Activated CD8-positive, alpha-beta memory T cell treated with anti-CD3 and anti-CD28 coated beads for 36 hours (primary cell): ENCODE measurements at regions not wholly inside any gene's neighbourhood (a gene's known extent, or its start where the extent isn't known, plus 50 kb on each side); places are given as distances from the start of the nearest gene placed in this dataset.

Experiments
- CTCF ChIA-PET: fragments of 350-600 bp; sonication (Branson Sonifier 250); formaldehyde crosslinking; loops from one replicate; lab custom pipeline; 2021; ENCODE audit warnings: antibody characterized with exemption; lab: Charles Lee
- POLR2A ChIA-PET: fragments of 350-600 bp; sonication (Branson Sonifier 250); formaldehyde crosslinking; loops from one replicate; lab custom pipeline; 2021; ENCODE audit warnings: antibody characterized with exemption; lab: Charles Lee

GRCh38 chr5:61596265-61596664 lies 264.2 kb downstream of the ZSWIM6 start:
- CTCF ChIA-PET, result no interaction called here
- POLR2A ChIA-PET, result no interaction called here

GRCh38 chr5:61597684-61598083 lies 265.6 kb downstream of the ZSWIM6 start:
- CTCF ChIA-PET, result no interaction called here
- POLR2A ChIA-PET, result no interaction called here

DNA sequence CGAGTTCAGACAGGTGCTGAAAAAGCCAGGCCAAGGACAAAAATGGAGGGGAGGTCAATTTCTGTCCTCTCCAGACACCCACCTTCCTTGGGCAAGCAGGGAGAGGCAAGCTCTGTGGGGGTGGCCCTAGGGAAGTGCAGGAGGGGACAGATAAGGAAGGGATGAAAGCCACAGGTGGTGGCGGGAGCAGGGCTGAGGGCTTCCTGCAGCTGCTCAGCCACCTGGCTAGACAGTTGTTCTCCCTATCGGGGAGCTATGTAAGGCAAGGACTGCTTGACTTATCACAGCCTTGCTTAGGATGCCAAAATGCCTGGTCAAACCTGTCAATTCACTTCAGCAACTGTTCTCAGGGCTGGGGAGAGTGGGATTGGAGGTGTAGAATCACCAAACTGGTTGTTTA lies 266.1 kb downstream of the ZSWIM6 start:
- ChIA-PET CTCF (no interaction called here), POLR2A (no interaction called here)

DNA sequence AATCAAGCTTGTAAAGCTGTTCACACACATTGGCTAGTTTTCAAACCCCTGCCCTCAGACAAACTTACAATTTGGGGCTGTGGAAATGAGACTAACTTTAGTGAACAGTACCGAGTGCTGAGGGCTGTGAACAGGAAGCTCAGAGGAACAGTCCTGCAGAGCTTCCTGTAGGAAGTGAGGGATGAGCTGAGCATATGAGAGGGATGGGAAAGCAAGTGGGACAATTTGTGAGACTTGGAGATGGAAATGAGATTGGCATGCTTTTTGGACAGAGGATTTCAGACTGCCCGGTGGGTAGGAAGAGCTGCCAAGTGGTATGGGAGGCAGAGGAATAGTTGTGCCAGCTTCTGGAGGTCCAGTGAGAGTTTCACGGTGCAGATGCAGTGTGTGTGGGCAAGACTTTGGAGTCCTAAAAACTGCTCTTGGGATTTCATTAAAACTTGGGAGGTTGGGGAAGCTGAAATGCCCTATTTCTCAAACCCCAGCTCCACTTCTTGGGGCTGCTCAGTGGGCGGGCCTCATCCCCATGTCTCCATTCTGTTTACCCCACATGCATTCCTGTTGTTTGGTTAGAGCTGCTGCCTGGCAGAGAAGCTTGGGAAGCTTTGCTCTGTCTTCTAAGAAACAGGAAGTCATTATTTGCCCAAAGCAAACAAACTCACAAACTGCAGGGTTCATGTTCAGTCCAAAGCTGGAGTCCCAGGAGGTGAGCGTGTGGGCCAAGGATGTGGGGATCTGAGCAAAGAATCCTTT lies 267.5 kb downstream of the ZSWIM6 start:
- ChIA-PET CTCF (no interaction called here), POLR2A (no interaction called here)

- CTCF ChIA-PET, result no interaction called here
- POLR2A ChIA-PET, result no interaction called here
Measured at GRCh38 chr5:61600123-61600444, 268.0 kb downstream of the ZSWIM6 start.

GRCh38 chr5:61600945-61601511 lies 269.0 kb downstream of the ZSWIM6 start:
- POLR2A ChIA-PET, result no interaction called here
- CTCF ChIA-PET, result no interaction called here

DNA sequence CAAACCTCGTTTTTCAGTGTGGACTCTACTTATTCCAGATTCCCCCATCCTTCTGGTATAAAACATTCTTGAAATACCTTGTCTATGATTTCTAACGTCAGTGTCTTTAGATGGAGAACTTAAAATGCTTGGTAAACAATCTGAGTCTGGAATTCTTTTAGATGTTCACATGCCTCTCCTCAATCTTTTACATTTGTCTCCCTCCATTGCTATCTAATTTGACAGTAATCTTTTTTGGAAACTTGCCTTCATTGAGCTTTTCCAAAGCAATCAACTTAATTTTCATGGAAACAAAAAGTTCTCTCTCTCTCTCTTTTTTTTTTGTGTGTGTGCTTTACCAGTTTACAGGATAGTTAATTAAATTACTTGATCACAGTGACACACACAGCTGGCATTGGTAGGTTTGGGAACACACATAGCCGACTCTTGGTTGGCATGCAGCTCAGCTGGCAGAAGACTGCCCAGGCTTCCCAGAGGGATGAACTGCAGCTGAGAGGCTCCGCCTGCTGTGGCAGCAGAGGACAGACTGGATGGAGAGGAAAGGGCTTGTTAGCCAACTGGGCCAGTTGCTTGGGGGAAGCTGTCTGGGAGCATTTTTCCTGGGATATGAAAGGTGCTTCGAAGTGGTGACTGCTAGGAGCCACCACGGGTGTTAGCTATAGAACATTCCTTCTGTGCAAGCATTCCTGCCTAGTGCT lies 271.3 kb downstream of the ZSWIM6 start:
- ChIA-PET CTCF (no interaction called here), POLR2A (no interaction called here)

DNA sequence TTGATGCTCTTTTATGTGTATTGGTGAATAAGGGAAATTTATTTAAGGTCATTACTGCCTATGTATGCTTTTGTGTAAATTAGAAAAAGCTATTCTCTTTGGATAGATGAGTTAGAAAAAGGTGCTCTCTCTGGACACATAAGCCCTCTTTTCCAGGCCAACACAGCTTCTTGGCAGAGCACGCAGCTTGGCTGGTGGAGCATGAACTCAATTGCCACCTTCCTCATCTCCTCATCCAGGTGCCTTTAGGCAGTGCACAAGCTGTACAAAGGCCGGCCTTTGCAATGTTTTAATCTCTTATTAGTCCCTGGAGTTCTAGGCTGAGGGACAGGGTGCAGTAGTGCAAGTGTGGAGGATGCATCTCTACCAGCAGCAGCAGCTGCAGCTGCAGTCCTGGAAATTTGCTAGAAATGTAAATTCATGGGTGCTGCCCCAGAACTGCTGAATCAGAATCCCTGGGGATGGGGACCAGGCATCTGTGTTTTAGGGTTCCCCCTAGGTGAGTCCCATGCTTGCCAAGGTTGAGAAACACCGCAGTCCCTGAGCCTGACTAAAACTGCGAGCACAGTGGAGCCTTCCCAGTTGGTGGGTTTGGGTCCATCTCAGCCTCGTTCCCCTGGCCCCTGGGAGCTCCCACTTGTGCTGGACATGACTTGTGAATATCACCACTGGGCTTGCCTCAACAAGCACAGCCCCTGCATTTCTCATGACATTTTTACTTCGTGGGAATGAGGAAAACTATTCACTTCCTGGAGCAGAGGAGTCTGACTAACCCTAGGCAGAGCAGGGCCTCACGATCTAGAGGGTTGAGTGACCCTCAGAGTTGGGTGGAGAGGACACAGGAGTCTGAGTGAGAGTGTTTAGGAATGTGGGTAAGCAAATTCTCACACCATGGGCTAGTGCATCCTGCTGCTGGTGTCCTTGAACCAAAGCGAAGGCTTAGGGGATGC lies 272.3 kb downstream of the ZSWIM6 start:
- CTCF ChIA-PET, result no interaction called here
- POLR2A ChIA-PET, result no interaction called here

GRCh38 chr5:61609840-61610677 lies 278.0 kb downstream of the ZSWIM6 start:
- POLR2A ChIA-PET, result no interaction called here
- CTCF ChIA-PET, result no interaction called here

DNA sequence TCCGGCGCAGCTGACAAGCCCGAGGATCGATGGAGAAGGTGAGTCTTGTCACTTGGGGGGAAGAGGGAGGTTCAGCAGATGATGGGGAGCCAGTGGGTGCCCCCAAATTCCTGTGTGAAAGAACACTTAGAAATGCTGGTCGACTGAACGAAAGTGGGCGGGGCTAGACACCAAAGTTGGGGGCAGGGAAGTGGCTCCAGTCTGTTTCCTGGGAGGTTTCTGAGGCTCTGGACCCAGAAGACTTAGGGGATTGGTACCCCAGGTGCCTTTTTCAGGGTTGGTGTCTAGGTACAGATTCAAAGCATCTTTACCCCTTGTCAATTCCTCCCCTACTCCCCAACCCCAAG lies 278.6 kb downstream of the ZSWIM6 start:
- ChIA-PET CTCF (no interaction called here), POLR2A (no interaction called here)

- ChIA-PET CTCF (no interaction called here), POLR2A (no interaction called here)
Measured at GRCh38 chr5:61612431-61612830, 280.4 kb downstream of the ZSWIM6 start.

- CTCF ChIA-PET, result no interaction called here
Measured at GRCh38 chr5:61613679-61614078, 281.6 kb downstream of the ZSWIM6 start.

DNA sequence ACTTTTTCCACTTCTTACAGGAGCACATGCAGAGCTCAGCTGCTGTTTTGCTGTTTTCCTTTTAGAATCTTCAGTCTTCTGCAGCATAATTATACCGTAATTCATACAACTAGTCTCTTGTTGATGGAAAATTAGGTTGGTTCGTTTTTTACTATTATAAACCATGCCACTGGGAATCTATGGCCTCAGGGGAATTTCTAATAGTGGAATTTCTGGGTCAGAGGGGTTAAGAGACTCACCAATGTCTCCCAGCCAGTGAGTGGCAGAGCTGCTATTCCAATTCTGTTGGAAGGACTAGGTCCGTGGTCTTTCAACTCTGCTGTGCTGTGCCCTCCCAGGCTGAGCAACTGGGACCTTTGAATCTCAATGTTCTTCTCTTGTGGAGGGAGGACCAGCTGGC lies 282.5 kb downstream of the ZSWIM6 start:
- CTCF ChIA-PET, result no interaction called here
- POLR2A ChIA-PET, result no interaction called here

More at GRCh38 chr5:61613679-61614078, 281.6 kb downstream of the ZSWIM6 start:
- POLR2A ChIA-PET, result no interaction called here

GRCh38 chr5:61617039-61617438 lies 285.0 kb downstream of the ZSWIM6 start:
- CTCF ChIA-PET, result no interaction called here
- POLR2A ChIA-PET, result no interaction called here

DNA sequence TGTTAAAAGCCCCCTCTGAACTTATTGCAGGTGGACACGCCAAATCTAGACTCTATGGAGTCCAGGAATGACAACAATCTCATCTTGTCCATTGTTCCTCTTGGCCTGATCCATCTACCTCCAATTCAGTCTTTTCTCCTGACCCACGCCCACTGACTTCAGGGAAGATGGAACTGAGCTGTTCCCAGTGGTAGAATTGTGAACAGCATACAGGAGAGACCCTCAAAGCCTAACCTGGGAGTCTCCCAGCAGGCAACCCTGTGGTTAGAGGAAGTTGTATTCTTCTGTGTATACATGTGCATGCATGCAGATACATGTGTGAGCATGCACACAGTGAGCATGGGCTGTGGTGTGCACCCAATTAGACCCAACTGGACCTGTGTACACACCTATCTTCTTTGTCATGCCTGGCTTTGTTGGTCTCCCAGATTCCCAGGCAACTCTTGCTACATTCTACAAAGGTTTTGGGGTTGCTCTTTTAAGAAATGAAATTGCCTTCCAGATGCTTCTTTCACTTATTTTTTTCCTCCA lies 286.0 kb downstream of the ZSWIM6 start:
- CTCF ChIA-PET, result no interaction called here
- POLR2A ChIA-PET, result no interaction called here

DNA sequence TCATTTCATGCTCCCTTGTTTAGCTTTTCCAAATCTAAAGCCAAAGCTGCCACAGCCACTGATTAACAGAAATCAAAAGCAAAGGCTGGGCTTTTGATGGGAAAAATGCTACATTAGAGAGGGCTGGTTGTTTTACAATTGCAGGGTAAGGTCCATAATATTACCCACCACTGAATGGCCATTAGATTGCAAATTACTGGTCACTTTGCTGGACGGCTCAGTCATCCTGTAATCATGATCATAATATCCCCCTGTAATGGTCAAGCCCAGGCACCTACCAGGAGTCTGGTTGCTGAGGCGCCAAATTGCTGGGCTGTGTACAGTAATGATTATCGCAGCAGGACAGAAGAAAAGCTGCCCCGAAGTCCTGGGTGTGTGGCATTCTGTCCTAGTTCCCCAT lies 286.5 kb downstream of the ZSWIM6 start:
- ChIA-PET POLR2A (no interaction called here), CTCF (no interaction called here)

DNA sequence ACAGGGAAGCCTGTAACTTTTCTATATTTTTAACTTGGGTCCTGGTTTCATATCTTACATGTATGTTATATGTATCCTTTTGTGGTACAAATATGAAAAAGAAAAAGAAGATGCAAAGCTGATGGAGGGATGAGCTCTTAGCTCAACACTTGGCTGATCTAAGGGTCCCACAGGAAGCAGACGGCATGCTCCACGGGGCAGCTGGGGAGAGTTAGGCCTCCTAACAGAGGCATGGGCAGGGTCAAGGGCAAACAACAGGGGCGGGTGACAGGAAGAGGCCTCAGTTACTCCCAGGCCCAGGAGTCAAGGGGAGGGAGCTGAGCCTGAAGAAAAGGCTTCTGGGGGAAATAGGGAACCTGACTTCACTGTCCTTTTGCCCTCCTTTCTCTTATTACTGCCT lies 287.2 kb downstream of the ZSWIM6 start:
- ChIA-PET POLR2A (no interaction called here), CTCF (no interaction called here)

- CTCF ChIA-PET, result no interaction called here
- POLR2A ChIA-PET, result no interaction called here
Measured at GRCh38 chr5:61619777-61620518, 287.9 kb downstream of the ZSWIM6 start.
